NCI-H128 (cell line): ENCODE measurements at regions not wholly inside any gene's neighbourhood (a gene's known extent, or its start where the extent isn't known, plus 50 kb on each side); places are given as distances from the start of the nearest gene placed in this dataset.
"Not testable (repeated sequence)": the region's sequence is repeated elsewhere in the genome, so short reads cannot be mapped to it uniquely, and the experiment has no call there.

Source experiments
- DNase-seq: peaks from one replicate; lab custom pipeline; 2025; ENCODE audit not compliant: unreplicated experiment; lab: John Stamatoyannopoulos, UW

DNA sequence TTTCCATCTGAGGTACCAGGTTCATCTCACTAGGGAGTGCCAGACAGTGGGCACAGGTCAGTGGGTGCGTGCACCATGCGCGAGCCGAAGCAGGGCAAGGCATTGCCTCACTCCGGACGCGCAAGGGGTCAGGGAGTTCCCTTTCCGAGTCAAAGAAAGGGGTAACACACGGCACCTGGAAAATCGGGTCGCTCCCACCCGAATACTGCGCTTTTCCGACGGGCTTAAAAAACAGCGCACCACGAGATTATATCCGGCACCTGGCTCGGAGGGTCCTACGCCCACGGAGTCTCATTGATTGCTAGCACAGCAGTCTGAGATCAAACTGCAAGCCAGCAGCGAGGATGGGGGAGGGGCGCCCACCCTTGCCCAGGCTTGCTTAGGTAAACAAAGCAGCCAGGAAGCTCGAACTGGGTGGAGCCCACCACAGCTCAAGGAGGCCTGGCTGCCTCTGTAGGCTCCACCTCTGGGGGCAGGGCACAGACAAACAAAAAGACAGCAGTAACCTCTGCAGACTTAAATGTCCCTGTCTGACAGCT is 242.5 kb downstream of the CYLC2 start:
- DNase-seq, result not testable (repeated sequence)

- no peak for DNase-seq
Observed at GRCh38 chr9:103242025-103242424, 246.9 kb downstream of the CYLC2 start.

DNA sequence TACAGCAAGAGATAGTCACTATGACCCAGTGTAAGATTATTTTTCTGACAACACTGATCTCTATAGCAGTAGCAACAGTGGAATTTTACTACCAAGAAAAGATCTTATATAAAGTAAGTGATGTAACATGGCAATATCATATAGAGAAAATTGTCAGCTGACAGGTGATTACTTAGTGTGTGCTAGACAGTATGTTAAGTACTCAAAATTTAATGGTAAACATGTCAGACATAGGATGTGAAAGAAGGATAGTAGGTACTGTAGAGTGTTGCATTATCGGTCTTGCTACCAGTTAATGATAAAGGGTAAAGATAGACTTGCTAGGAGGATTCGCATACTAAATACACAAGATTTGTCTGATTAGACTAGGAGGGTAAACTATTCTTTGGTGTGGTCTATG is 247.4 kb downstream of the CYLC2 start:
- DNase-seq, result no peak

- no peak for DNase-seq
Observed at GRCh38 chr9:103243553-103243952, 248.4 kb downstream of the CYLC2 start.

DNA sequence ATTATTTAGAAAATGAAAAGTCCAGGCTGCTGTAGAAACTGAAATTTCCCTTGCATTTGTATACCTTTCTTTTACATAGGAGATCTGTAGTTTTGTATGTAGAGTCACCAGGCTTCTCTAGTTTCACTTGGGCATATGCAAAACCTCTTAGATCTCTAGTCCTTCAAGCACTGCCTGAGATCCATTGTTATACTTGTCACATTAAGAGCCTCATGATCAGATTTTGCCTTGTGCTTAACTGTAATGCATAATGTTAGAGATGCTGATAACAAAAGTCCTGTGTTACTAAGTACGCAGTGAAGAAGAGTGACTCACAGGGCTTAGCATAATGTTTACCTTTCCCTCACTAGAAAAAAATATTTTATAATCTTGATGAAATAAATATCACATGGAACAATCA is 250.2 kb downstream of the CYLC2 start:
- peak; percentile 73 for DNase-seq

GRCh38 chr9:103261951-103262350 is 266.8 kb downstream of the CYLC2 start:
- peak; percentile 39 for DNase-seq

DNA sequence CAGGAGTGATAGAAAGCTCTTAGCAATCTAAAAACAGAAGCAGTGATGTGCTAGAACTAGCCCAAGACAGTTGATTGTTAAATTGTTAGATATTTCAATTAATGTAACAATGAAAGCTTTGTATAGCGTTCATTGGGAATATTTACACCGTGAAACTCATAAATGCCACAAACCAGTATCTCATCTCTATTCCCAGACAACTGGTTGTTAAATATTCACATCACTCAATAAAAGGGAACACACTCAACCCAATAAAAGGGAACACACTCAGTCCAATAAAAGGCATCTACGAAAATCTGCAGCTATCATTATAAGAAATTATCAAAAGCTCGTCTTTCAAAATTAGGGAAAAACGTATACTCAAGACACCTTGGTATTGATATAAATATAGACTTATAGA is 270.9 kb downstream of the CYLC2 start:
- DNase-seq, result no peak

DNA sequence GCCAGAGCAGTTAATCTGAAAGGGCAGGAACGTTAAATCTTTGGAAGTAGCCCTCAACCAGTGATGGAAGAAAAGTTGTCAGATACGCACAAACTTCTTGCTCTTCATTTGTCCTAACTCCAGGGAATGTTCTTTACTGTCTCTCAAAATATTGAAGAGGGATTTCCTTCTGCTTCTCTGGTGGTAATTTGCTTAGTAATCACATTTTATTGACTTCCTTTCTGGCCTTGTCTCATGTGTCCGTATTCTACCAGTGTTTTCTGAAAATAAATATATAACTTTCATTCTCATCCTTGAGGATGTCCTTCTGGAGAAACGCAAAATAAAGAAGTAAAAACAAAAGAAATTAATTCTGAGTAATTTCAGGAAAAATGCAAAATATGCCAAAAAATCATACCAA is 282.1 kb downstream of the CYLC2 start:
- no peak for DNase-seq

GRCh38 chr9:103281126-103281525 is 286.0 kb downstream of the CYLC2 start:
- no peak for DNase-seq

- DNase-seq, result no peak
Observed at GRCh38 chr9:103287361-103287760, 292.2 kb downstream of the CYLC2 start.

DNA sequence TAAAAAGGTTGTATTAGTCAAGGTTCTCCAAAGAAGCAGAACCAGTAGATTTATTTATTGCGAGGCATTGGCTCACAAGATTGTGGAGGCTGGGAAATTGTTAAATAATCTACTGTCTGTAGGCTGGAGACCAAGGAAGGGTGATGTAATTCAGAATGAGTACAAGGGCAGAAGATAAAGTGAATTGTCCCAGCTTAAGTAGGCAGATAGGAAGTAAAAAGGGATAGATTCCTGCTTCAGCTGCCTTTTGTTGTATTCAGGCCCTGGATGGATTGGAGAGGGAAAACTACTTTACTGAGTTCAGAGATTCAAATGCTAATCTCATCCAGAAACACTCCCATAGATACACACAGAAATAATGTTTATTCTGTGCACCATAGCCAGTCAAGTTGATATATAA is 301.1 kb downstream of the CYLC2 start:
- DNase-seq, result no peak

DNA sequence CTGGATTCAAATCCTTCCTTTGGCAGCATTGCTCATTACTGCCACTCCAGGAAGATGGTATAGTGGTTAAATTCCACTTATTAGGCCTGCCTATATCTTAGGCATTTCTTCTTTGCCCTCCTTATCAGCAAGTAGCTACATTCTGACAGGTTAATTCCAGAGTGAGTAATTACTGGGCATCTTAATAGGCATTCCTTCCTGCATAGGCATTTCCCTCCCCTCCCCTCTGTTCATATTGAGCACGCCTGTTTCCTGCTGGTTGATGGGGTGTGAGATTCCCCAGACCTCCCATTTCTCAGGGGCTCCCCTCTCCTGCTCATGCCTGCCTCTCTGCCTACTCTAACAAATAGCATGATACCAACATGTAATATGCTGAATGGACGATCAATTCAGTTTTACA is 305.9 kb downstream of the CYLC2 start:
- no peak for DNase-seq

DNA sequence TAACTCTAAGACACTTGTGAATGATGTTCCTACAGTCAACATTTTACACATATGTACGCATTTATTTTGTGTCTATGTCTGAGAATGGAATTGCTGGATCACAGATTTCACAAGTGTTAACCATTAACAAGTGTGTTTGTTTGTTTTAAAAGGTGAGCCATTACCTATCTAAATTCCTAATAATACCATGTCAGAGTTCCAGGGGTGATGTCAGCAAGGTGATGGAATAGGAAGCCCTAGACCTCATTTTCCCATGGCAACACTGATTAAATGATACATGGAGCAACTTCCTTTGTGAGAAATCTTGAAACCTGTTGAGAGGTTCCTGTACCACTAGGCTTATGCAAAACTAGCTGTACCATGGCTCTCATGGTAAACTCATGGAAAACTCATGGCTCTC is 309.7 kb downstream of the CYLC2 start:
- no peak for DNase-seq

DNA sequence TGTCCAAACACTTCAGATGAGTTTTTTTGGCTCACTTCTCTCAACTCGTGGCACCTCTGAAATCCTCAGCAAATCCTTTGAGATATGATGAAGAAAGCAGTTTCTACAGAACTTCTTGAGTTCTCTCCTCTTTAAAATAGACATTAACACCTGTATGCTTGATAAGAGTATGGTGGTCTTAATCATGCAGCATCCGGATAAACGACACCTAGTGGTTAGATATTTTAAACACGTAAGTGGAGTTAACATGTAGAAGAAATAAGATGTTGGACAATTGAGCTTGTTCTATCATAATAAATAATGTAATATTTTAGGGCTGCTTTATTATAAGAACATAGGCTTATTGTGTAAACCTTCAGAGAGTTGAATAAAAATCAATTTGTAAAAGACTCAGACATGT is 324.8 kb downstream of the CYLC2 start:
- no peak for DNase-seq

DNA sequence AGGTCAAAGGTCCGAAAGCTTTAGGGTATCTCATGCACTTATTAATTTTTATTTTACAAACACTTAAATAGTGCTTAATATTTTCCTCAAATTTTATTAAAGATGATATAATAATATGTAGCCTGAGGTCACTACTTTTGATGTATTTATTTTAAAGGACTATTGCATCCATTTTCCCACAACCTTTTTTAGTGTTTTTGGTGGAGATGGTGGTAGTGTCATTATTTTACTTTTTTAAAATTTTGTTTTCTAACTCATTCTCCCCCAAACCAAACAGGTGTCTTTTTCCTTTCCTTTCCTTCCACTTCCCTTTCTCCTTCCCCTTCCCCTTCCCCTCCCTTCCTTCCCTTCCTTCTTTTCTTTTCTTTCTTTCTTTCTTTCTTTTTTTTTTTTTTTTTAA is 328.6 kb downstream of the CYLC2 start:
- DNase-seq, result no peak

DNA sequence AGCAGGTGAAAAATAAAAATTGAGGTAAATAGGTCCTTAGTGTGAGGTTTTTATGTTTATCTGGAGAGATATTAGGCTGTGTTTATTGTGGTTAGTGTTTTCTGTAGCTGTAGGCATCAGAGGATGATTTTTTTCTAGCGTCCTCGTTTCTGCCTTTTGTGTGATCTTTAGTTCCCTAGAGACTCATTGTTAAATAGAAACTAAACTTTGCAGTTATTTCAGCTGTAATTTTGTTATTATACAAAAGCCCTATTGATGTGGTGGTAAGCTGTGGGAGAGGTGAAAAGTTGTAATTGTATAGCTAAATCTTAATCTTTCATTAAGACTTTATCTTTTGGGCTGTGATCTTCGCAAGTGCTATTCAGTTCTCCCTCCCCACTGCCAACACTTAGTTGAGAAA is 340.3 kb downstream of the CYLC2 start:
- no peak for DNase-seq

DNA sequence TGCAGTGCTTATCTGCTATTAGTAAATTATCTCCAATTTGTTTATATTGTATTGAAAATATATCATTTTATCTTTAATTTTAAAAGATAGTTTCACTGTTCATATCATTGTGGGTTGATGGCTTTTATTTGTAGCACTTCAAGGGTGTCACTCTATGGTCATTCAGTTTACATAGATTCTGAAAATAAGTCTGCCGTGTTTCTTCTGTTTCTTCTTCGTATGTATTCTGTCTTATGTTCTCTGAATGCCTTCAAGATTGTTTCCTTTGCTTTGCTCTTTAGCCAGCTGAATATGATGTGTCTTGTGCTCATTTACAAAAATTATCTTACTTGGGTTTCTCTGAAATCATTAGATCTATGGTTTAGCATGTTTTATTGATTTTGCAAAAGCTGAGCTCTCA is 359.9 kb downstream of the CYLC2 start:
- no peak for DNase-seq

- not testable (repeated sequence) for DNase-seq
Observed at GRCh38 chr9:103357980-103358379, 362.8 kb downstream of the CYLC2 start.

- DNase-seq, result no peak
Observed at GRCh38 chr9:103361906-103362305, 366.8 kb downstream of the CYLC2 start.

DNA sequence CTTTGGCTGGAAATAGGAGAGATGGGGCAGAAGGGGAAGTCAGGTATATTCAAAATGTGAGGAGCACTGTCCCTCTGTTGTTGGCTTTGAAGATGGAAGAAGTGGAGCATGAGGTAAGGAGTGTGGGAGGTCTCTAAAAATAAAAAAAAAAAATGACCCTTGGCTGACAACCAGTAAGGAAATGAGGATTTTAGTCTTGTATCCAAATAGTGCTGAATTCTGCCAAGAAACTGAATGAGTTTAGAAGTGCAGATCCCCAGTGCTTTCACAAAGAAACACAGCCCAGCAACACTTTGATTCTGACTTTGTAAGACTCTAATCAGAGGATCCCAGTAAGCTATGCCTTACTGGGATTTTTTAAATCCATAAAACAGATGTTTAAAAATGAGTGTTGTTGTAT is 367.9 kb downstream of the CYLC2 start:
- DNase-seq, result no peak

DNA sequence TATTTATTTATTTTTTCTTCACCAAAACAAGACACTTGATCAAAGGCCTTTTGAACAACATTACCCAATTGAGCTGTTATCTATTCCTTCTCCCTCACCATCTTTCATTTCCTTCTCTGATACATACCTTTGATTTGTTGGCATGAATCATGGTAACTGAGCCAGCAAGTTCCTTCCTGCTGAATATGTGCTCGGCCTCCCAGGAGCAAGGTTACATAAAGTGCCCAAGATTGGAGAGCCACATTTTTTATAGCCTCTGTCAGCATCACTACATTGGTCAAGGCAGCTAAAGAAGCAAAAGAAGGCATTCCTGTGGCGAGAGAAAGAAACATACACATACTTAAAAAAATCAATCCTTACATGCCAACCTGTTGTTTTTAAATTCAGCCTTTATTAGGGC is 369.6 kb downstream of the CYLC2 start:
- no peak for DNase-seq

DNA sequence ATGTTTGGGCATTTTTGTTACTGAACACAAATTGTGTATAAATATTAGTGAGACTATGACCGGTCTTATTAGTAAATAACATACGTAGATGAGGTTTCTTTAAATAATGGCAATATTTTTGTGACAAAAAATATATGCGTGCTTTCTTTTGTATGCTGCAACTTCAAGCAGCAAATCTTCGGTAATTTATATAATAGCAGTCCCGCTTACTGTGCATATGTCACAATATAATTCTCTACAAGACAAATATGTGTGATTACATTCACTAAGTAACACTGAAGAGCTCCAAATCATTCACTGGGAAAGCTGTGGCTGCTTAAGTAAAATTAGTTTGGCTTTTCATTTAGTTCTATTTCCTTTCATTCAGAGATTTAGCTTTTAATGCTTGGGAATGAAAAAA is 376.0 kb downstream of the CYLC2 start:
- no peak for DNase-seq

DNA sequence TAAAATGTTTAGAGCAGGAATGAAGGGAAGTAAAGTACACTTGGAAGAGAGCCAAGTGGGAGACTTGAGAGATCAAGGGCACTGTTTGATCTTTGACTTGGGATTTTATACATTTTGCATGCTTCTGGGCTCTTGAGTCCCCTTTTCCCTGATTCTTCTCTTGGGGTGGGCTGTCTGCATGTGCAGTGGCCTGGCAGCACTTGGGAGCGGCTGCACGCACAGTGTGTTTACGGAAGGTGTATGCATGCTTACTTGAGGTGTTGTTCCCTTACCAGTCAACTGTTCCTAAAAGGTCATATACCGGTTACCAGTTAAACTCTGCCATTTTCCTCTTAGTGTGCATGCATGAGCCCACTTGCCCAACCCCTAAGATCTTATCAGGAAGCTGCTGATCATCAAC is 377.7 kb downstream of the CYLC2 start:
- no peak for DNase-seq

GRCh38 chr9:103377667-103378066 is 382.5 kb downstream of the CYLC2 start:
- DNase-seq, result no peak
